GM10248 (cell line): ENCODE measurements at regions not wholly inside any gene's neighbourhood (a gene's known extent, or its start where the extent isn't known, plus 50 kb on each side); places are given as distances from the start of the nearest gene placed in this dataset.

Experiments used
- CTCF ChIA-PET: fragments of 300-600 bp; sonication (Branson Sonifier 250); formaldehyde crosslinking; extraction: SDS; loops from one replicate; lab custom pipeline; 2021; ENCODE audit warnings: antibody characterized with exemption; lab: Yijun Ruan, JAX
- POLR2A ChIA-PET: fragments of 350-650 bp; sonication (Branson Sonifier 250); formaldehyde crosslinking; extraction: SDS; loops from one replicate; lab custom pipeline; 2020; ENCODE audit warnings: antibody characterized with exemption; lab: Yijun Ruan, JAX
- DNase-seq: peaks from one replicate; pipeline ENCODE4 v3.0.0; 2012; ENCODE audit errors: extremely low spot score
- CTCF ChIP-seq: IDR thresholded peaks from 2 replicates; pipeline ENCODE4 v1.5.1; 2012; ENCODE audit warnings: mild to moderate bottlenecking, low read depth; ENCODE audit errors: extremely low read depth, missing control alignments, control extremely low read depth

DNA sequence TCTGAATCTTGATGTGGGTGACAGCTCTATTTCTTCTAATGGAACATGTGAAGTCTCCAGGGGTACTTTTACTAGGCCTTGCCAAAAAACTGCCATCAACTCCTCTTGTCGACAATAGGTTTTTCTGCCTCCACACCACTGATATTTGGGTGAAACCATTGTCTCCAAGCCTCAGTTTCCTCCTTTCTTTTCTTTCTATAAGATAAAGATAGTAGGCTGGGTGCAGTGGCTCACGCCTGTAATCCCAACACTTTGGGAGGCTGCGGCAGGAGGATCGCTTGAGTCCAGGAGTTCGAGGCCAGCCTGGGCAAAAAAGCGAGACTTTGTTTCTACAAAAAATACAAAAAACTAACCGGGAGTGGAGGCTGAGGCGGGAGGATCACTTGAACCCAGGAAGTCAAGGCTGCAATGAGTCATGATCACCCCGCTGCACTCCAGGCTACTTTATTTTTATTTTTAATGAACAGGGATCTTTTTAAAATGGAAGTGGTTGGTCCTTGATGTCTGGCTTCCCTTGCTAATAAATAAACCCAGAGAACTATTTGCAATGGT lies 159.9 kb upstream of the TNFAIP3 start:
- ChIA-PET CTCF (interaction anchor here (0.9 to 4.0 kb wide), 35 partner anchors 9 to 436 kb away, joined by 3 to 78 read pairs (median 6); partner anchors contain the start of gene TNFAIP3), POLR2A (interaction anchor here (1.0 kb wide), 1 partner anchor 164 kb away, joined by 3 read pairs; no protein-coding TSS in a partner anchor)
- DNase-seq, result no peak
- TF ChIP-seq CTCF, result no peak

GRCh38 chr6:137707590-137708360 lies 159.3 kb upstream of the TNFAIP3 start:
- DNase-seq, result peak; percentile 67
- ChIA-PET CTCF (interaction anchor here (0.7 to 2.8 kb wide), 49 partner anchors 8 to 299 kb away, joined by 3 to 26 read pairs (median 4); partner anchors contain the start of gene TNFAIP3), POLR2A (interaction anchor here (1.0 kb wide), 1 partner anchor 163 kb away, joined by 3 read pairs; no protein-coding TSS in a partner anchor)
- peak; percentile 62 for TF ChIP-seq CTCF

GRCh38 chr6:137708481-137708880 lies 158.6 kb upstream of the TNFAIP3 start:
- DNase-seq, result no peak
- TF ChIP-seq CTCF, result no peak
- ChIA-PET CTCF (interaction anchor here (0.7 to 2.8 kb wide), 50 partner anchors 8 to 299 kb away, joined by 3 to 26 read pairs (median 4); partner anchors contain the start of gene TNFAIP3), POLR2A (interaction anchor here (1.0 kb wide), 1 partner anchor 162 kb away, joined by 3 read pairs; no protein-coding TSS in a partner anchor)

GRCh38 chr6:137709424-137710236 lies 157.4 kb upstream of the TNFAIP3 start:
- no peak for DNase-seq
- no peak for TF ChIP-seq CTCF
- CTCF ChIA-PET, result interaction anchor here (0.7 to 2.8 kb wide), 18 partner anchors 12 to 298 kb away, joined by 3 to 26 read pairs (median 9); partner anchors contain the start of gene TNFAIP3
- POLR2A ChIA-PET, result no interaction called here

GRCh38 chr6:137711972-137712371 lies 155.1 kb upstream of the TNFAIP3 start:
- DNase-seq, result no peak
- POLR2A ChIA-PET, result interaction anchor here (0.5 kb wide), 1 partner anchor 228 kb away, joined by 4 read pairs; no protein-coding TSS in a partner anchor
- TF ChIP-seq CTCF, result no peak
- CTCF ChIA-PET, result interaction anchor here (0.8 to 2.4 kb wide), 10 partner anchors 11 to 293 kb away, joined by 3 to 9 read pairs (median 4); partner anchors contain the start of gene TNFAIP3

- ChIA-PET CTCF (interaction anchor here (0.7 to 2.4 kb wide), 14 partner anchors 11 to 263 kb away, joined by 3 to 9 read pairs (median 4); partner anchors contain the start of gene TNFAIP3), POLR2A (no interaction called here)
- DNase-seq, result no peak
- no peak for TF ChIP-seq CTCF
These were observed 154.5 kb upstream of the TNFAIP3 start for GRCh38 chr6:137712587-137712986.
